ENCODE measurements at regions not wholly inside any gene's neighbourhood (a gene's known extent, or its start where the extent isn't known, plus 50 kb on each side); places are given as distances from the start of the nearest gene placed in this dataset.
"Not testable (repeated sequence)": the region's sequence is repeated elsewhere in the genome, so short reads cannot be mapped to it uniquely, and the experiment has no call there.

DNA sequence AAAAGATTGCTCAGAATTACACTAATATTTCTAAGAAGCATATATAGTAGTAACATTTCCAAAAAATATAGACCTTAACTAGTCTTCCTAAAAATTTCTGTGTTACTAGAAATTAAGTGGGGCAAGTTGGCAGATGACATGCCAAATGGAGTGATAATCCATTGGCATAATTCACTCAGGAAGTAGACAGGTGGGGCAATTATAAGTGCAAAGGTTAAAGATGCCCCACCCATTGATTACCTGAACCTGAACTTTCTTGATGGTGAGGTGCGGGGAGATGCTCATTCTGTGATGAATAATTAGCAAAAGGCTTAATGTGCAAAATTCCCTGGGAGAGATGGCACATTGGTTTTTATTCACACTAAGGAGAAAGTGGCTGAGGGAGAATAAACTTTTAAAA lies 145.8 kb upstream of the RASGEF1B start:
- no peak for DNase-seq

DNA sequence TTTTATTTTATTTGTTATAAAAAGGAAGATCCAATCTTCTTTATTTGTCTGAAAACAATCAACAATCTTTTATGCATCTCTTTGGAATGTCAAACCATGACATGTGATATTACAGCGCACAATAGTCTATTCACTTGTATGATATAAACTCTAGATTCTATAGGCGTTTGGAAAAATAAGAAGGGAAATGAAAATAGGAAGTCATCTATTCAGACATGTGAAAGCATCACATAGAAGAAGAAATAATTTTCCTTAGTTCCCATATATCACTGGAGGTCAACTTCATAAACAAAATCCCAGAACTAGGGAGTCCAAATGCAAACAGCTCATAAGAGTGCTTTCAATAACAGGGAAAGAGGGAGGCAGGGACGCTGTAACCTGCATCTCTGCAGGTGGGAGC lies 139.5 kb upstream of the RASGEF1B start:
- DNase-seq, result no peak

DNA sequence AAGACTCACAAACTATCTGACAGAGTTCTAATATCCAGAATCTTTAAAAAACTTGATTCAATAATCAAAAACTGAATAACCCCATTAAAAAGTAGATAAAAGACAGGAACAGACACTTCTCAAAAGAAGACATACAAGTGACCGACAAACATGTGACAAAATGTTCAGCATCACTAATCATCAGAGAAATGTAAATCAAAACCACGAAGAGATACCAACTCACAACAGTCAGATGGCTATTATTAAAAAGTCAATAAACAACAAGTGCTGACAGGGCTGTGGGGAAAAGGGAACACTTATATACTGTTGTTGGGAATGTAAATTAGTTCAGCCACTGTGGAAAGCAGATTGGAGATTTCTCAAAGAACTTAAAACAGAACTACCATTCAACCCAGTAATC lies 138.1 kb upstream of the RASGEF1B start:
- DNase-seq, result no peak

DNA sequence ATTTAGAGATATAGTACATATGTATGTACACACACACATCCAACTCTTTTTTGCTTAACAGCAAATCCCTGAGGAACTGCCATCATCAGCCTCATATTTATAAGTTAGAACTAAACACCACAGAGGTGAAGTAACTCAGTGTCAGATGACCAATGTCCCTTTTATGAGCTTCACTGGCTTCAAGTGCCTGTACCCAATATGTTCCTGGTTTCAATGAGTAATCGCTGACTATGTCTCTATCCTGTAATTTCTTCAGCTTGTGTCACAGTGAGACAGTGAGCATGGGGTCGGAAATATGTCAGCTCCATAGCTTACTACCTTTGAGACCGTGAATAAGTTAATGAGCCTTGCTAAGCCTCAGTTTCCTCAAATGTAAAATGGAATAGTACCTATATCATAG lies 136.2 kb upstream of the RASGEF1B start:
- no peak for DNase-seq

- no peak for DNase-seq
These were observed 135.2 kb upstream of the RASGEF1B start for GRCh38 chr4:81606801-81607501.

- DNase-seq, result no peak
These were observed 134.5 kb upstream of the RASGEF1B start for GRCh38 chr4:81606166-81606565.

DNA sequence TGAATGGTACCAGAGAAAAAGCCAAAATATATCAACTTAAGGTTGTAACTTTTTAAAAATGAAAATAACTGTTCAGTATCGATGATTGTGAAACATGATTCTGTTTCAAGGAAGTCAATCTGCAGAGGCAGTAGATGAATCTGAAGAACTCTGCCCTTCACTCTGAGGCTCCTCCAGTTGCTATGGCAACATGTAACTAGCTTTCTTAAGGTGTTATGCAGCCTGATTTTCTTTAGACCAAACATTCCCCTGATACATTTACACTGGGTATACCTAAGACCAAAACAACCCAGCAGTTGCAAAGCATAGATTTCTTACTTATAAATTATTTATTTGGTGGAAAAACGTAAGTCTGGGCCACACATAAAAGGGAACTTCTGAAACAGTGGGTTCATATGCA lies 133.6 kb upstream of the RASGEF1B start:
- DNase-seq, result no peak

DNA sequence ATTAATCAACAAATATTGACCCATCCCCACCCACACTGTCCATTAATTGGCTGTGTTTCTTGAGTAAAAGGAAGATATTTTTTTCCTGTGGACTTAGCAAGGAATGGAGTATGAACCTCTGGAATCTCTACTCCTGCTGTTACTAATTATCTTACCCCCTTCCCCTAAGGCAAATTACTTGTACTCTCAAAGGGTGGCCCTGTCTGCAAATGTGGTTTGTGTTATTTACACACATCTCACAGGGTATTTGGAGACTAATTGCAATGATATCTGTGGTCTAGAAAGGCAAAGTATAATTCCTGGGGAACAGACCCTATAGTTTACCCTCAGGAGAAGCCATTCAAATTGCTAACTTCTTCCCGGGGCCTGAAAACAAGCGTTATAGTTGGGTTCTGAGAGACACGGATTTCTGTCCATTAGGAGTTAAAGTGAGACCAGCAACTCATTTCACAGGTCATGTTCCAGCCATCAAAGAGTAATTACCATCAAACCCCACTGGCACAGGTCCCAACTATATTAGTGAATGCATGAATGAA lies 133.0 kb upstream of the RASGEF1B start:
- no peak for DNase-seq

- no peak for DNase-seq
These were observed 131.1 kb upstream of the RASGEF1B start for GRCh38 chr4:81602854-81603253.

- DNase-seq, result no peak
These were observed 129.6 kb upstream of the RASGEF1B start for GRCh38 chr4:81601358-81601694.

- DNase-seq, result no peak
These were observed 129.0 kb upstream of the RASGEF1B start for GRCh38 chr4:81600520-81601357.

- DNase-seq, result no peak
These were observed 128.2 kb upstream of the RASGEF1B start for GRCh38 chr4:81599742-81600380.

DNA sequence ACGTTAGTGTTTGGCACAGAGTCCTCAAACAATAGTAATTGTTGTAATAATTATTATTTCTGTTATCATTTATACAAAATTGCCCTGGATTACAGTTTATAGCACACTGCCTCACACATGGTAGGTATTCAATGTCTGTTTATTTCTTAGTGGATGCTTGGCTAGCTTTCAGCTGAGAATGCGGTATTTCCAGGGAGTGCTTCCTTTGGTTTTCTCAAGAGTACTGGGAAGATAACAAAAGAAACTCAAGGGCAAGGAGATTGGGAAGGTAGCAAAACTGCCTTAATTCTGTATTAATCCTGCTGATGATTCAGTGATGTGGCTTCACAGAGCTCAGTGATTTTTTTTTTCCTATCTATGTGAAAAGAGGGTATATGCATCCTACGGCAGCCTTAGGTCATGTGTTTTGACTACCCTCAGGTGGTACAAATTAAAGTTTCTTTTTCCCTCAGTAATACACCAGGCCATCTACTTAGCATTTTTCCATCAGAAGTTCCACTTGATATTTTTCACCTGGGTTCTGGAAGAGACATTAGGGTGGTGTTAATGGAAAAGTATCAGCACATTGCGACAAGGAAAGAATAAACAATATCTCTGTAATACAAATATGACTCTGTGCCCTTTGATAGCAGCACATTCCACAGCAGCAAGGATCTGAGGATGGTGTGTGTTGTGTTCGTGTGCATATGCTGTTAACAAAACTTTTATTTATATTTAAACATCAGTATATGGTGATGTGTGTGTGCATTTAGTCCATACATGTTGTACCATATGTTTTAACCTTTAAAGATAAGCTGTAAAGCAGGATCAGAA lies 124.3 kb upstream of the RASGEF1B start:
- no peak for DNase-seq

GRCh38 chr4:81595287-81595686 lies 123.6 kb upstream of the RASGEF1B start:
- DNase-seq, result no peak

DNA sequence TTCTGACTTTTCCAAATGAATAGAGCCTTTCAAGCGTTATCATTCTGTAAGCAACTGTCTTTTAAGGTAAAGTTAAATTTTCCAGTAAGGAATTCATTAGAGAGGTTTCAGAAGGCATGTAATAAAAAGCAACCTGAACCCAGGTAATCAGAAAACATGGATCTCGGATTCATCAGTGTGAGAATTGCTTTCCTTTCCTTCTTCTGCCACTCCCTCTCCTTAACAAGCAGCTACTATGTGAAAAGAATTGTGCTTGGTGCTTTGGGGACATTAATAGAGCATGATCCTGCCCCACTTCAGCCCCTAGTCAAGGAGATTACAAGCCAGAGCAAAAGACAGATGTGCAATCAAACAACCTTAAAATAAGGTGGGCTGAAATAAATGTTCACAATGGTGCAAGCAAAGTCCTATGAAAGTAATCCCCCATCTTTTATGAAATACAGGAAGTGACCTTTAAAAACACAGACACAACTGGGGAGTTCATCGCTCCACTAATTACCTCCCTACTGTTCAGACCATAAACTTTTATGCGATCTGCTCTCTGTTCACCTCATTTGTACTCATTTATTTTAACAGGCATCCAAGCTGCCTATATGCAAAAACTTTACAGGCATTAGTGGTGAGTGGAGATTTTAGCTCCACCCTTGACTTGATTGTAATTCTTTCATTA lies 122.9 kb upstream of the RASGEF1B start:
- DNase-seq, result no peak

DNA sequence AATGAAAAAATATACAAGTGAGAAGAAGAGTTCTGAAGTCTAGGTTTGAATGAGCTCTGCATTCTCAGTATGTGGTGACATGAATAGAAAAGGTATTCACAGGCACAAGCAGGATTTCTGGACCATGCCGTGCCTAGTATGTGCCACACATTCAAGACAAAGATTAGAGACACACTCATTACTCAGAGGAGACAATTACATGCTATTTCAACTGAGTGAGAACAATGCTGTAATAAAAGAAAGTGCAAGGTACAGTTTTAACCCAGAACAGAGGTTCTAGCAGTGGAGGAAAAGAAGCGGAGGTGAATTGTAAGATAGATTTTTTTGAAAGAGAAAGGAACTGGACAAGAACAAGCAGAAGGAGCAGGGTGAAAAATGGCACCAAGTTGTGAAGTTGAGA lies 121.0 kb upstream of the RASGEF1B start:
- DNase-seq, result no peak

GRCh38 chr4:81590596-81590995 lies 118.9 kb upstream of the RASGEF1B start:
- no peak for DNase-seq

DNA sequence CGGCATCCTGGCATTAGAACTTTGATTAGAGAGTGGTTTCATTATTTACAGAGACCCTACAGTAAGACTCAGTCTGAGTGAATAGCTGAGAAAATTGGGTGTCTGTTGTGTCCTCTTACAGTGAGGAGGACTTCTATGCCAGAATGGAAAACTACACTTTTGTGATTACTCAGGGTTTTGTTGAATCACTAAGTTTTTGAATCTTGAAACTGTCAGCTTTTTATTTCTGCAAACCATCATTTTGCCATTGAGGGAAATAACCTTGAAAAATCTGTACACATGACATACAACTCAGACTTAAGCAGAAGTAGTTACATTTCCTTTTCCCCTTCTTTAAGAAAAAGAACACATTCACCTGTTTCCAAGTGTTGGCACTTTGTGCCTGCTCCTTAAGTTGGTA lies 117.6 kb upstream of the RASGEF1B start:
- no peak for DNase-seq

DNA sequence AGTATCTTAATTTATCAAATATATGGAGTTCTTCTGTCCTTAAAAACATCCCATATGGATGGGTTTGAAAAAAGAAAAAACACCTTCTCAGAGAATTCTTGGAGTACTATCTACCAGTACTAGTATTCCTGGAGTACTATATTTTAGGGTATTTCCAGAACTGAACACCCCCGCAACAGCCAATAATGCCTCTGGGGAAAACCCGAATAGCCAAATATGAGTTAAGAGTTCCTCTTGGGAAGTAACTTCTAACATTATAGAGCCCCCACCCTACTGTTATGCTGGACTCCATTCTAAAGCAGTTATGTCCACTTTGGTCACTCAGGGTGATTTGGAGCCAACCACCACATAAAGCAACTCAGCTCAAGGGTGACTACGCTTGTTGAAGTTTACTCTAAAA lies 115.0 kb upstream of the RASGEF1B start:
- DNase-seq, result no peak

DNA sequence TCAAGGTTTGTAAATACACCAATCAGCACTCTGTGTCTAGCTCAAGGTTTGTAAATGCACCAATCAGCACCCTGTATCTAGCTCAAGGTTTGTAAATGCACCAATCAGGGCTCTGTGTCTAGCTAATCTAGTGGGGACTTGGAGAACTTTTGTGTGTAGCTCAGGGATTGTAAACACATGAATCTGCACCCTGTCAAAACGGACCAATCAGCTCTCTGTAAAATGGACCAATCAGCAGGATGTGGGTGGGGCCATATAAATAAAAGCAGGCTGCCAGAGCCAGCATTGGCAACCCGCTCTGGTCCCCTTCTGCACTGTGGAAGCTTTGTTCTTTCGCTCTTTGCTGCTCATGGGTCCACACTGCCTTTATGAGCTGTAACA lies 109.3 kb upstream of the RASGEF1B start:
- DNase-seq, result not testable (repeated sequence)

- no peak for DNase-seq
These were observed 108.8 kb upstream of the RASGEF1B start for GRCh38 chr4:81580346-81580993.

- no peak for DNase-seq
These were observed 105.7 kb upstream of the RASGEF1B start for GRCh38 chr4:81577392-81577791.

All from HCEC 1CT (cell line).